Posterior vena cava (tissue), 2 donors: ENCODE measurements at regions not wholly inside any gene's neighbourhood (a gene's known extent, or its start where the extent isn't known, plus 50 kb on each side); places are given as distances from the start of the nearest gene placed in this dataset.
"Not testable (repeated sequence)": the region's sequence is repeated elsewhere in the genome, so short reads cannot be mapped to it uniquely, and the experiment has no call there.

Experiments
- DNase-seq: peaks from one replicate; pipeline ENCODE4 v3.0.0-alpha.2; 2020; ENCODE audit warnings: low spot score
- intact Hi-C, 2 donors: fragments of 100-400 bp; cut with DNase I; formaldehyde crosslinking; loops; one replicate each; pipeline versions ENCODE4 v1.14.1 to v1.14.2; 2022 to 2023
- donor health status: DM: yes; HTN: yes; CAD: no.
- donor health status: DM: yes; HTN: yes; CAD: no.

DNA sequence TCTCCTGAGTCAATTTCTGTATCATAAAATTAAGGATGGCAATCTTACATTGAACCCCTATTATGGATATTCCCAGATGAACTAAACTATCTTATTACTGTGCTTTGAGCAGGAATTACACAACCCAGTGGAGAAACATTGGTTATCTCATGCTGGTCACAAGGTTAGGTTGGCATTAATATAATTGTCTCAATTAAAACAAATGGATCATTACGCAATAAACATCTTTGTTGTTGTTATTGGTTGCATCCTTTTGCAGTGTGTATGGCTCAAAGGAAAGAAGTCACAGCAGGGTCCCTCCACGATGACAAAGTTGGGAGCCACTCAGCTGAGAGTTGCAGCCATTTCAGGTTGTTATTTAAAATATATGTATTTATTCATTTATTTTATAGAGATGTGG is 297.0 kb upstream of the KLF4 start:
- intact Hi-C loops, result no loop called here

GRCh38 chr9:107784235-107784958 is 294.8 kb upstream of the KLF4 start:
- DNase-seq, result no peak
- intact Hi-C loops, result no loop called here

More for the DNA sequence above, 297.0 kb upstream of the KLF4 start:
- no peak for DNase-seq

GRCh38 chr9:107782789-107783188 is 293.2 kb upstream of the KLF4 start:
- no peak for DNase-seq
- intact Hi-C loops, result no loop called here

GRCh38 chr9:107782381-107782780 is 292.8 kb upstream of the KLF4 start:
- intact Hi-C loops, result no loop called here
- no peak for DNase-seq

- intact Hi-C loops, result no loop called here
These were observed 291.4 kb upstream of the KLF4 start for GRCh38 chr9:107780960-107781359.

DNA sequence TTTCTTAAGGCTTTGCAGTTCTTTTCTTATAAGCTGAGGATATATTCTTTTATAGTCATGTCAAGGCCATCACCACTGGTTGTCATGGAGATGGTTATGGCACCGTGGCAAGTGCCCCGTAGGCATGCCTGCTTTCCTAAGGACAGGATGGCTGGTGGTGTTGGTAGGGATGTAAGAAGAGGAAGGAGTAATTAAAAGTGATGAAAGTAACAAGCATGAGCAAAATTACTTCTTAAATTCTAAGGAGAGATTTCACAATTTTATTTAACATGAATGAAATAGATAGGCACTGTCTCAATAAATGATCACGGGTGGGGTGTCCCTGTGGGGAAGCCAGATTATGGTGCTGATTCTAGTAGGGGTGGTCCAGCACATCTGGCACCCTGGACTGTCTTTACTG is 290.2 kb upstream of the KLF4 start:
- intact Hi-C loops, result no loop called here
- DNase-seq, result no peak

More at GRCh38 chr9:107780960-107781359, 291.4 kb upstream of the KLF4 start:
- no peak for DNase-seq

DNA sequence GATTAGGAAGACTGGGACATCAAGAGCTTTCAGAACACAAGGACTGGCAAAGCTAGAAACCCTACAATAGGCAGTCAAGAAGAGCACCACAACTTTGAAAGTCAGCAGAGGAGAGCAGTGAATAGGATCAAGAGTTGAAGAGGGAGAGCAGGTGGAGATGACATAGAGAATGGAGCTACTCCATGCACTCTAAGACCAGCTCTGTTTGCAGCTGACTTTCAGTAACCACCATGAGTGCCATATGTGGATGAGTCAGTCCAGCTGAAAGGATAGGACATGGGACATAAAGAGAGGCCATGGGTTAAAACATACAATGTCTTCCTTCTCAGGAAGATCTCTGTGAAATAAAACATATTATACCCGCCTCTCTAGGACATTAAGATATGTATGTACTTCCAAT is 289.1 kb upstream of the KLF4 start:
- intact Hi-C loops, result no loop called here
- no peak for DNase-seq

DNA sequence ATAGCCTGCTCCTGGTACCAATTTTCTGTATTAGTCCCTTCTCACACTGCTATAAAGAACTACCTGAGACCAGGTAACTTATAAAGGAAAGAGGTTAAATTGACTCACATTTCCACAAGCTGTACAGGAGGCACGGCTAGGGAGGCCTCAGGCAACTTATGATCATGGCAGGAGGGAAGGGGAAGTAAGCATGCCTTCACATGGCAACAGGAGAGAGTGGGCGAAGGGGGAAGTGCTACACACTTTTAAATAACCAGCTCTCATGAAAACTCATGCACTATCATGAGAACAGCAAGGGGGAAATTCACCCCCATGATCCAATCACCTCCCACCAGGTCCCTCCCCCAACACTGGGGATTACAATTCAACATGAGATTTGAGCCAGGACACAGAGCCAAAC is 284.5 kb upstream of the KLF4 start:
- intact Hi-C loops, DNase-seq: not testable (repeated sequence)

DNA sequence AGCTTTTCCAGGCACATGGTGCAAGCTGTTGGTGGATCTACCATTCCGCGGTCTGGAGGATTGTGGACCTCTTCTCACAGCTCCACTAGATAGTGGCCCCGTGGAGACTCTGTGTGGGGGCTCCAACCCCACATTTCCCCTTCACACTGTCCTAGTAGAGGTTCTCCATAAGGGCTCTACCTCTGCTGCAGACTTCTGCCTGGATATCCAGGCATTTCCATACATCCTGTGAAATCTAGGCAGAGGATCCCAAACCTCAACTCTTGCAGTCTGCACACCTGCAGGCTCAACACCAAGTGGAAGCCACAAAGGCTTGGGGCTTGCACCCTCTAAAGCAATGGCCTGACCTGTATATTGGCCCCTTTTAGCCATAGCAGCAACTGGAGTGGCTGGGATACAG is 283.4 kb upstream of the KLF4 start:
- DNase-seq, result no peak
- intact Hi-C loops, result no loop called here

GRCh38 chr9:107770716-107771115 is 281.1 kb upstream of the KLF4 start:
- intact Hi-C loops, result no loop called here
- DNase-seq, result no peak

DNA sequence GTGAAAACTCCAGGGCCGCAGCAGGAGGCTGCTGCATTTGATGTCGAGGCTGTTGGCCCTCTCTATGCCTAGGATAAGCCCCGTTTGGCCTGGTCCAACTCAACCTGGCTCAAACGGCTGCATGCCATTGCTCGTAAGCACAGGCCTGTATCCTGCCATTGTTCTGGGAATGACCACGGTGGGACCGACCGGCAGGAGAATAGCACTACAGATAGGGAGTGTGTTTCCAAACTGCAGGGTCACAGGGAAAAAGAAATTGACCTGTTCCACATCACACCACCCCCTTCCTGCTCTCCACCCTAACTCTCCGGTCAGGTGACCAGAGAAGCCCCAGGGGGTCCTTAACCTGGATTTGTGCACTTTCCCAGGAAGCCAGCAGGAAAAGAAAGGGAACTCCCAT is 278.7 kb upstream of the KLF4 start:
- DNase-seq, result no peak
- intact Hi-C loops, result no loop called here

- DNase-seq, result no peak
- intact Hi-C loops, result no loop called here
These were observed 278.1 kb upstream of the KLF4 start for GRCh38 chr9:107767711-107768110.

DNA sequence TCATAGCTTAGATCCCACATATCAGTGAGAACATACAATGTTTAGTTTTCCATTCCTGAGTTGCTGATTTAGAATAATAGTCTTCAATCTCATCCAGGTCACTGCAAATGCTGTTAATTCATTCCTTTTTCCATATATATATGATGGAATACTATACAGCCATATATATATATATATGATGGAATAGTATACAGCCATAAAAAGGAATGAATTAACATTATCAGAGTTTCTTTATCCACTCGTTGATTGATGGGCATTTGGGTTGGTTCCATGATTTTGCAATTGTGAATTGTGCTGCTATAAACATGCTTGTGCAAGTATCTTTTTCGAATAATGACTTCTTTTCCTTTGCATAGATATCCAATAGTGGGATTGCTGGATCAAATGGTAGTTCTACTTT is 273.9 kb upstream of the KLF4 start:
- DNase-seq, intact Hi-C loops: not testable (repeated sequence)

DNA sequence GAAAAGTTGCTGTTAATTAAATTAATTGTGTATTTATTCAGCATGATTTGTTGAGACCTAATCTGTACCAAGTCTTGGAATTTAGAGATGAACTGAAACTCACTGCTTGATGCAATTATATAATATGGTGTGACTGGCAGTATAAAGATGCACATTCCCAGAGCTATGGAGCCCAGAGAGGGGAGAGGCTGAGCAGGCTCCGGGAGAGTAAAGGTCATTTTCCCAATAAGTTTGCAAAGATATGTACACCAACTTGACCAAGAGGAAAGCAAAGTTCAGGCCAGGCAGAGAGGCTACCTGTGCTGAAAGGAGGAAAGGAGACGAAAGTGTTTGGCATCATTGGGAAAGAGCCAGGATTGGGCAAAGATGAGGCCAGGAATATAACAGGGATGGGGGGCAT is 271.7 kb upstream of the KLF4 start:
- DNase-seq, result no peak
- intact Hi-C loops, result no loop called here

DNA sequence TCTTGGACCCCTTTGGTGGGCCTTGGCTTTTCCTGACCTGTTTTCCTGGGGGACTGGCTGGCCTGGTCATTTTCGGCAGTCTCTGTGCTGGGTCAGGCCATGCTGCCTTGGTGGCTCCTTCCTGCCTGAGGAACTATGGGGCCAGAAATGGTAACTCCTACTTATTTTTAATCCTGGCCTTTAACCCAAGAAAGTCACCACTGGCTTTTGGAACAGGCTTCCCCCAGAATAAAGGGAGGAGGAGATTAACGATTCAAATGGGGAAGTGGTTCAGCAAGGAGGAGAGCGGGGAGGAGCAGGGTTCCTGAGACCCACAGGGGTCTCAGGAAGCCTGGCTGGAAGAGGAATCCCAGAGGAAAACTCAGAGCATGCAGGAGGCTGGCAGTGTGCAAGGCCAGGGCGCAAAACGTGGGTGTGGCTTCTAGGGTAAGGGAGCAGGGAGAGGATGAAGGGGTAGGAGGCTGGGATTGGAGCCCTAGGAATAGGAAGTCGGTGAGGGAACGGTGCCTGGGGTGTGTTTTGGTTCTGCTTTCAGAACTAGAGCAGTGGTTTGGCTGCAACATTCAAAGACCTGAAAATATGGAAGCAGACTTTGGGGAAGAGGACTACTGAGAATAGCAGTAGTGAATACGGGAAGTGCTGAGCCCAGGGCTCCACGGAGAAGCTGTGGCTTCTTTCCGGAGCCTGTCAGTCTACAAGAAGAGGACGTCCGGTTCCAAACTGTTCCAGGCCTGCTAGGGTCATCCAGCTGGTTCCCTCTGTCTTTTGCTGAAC is 271.1 kb upstream of the KLF4 start:
- intact Hi-C loops, result no loop called here
- no peak for DNase-seq

DNA sequence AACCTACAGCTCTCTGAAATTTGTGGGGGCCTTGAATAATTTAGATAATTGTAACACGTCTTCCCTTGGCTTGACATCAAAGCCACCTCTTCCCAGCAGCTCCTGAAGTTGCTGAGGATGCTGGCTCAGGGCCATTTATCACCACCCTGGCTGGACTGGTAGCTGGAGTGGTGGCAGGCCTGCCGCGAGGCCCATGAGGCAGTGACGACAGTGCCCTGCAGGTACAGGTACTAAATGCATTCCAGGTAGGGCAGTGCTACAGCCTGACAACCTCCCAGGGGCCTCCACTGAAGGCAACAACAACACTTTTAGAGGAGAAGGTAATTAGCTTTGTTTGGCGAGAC is 270.2 kb upstream of the KLF4 start:
- intact Hi-C loops, result no loop called here

DNA sequence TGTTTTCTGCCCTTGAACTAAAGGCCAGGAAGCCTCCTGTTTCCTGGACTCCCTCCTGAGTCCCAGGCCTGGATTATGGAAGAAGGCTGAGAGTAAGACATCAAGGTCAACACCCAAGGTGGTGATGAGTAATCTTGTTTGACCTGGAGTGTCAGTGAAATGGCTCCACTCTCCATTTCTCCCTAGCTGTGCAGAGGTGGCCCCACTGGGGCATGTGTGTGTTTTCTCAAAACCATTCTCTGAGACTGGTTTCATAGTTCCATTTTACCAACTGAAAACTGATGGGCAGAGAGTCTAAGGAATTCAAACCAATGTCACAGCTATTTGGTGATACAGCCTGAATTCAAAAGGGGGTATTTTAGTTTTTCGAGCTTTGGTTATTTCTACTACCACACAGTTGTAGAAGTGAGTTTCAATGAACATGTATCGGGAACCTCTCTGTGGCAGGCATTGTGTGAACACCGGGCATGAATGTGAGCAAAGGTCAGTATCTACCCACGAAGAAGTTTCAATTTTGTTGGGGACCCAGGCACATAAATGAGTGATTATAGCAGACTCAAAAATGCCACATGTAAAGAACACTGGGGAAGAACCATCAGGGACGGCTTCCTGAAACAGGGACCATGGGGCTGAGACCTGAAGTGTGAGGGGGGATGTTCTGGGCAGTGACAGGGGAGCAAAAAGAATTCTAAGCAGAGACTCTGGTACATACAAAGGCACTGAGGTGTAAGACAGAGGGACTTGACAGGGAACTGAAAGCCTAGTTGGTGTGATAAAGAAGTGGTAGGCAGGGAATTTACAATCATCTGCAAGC is 269.6 kb upstream of the KLF4 start:
- intact Hi-C loops, result no loop called here
- DNase-seq, result no peak

More for the DNA sequence above, 270.2 kb upstream of the KLF4 start:
- no peak for DNase-seq

DNA sequence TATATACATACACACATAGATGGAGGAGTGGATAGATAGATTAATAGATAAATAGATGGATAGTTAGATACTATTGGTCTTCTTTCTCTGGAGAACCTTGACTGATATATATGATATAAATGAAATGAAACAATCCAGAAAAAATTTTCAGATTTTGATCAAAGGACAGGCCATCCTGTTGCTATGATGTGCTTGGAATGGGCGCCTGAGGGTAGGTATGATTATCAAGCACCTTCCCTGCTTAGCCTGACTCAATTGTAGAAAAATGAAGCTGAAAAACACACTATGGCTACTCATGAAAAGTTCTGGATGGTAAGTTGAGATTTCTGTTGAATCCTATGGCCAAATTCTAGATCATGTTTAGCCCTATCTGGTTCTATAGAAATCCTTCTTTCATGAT is 266.5 kb upstream of the KLF4 start:
- intact Hi-C loops, result no loop called here

GRCh38 chr9:107755246-107755645 is 265.7 kb upstream of the KLF4 start:
- no peak for DNase-seq
- intact Hi-C loops, result no loop called here

More for the DNA sequence above, 266.5 kb upstream of the KLF4 start:
- DNase-seq, result no peak

DNA sequence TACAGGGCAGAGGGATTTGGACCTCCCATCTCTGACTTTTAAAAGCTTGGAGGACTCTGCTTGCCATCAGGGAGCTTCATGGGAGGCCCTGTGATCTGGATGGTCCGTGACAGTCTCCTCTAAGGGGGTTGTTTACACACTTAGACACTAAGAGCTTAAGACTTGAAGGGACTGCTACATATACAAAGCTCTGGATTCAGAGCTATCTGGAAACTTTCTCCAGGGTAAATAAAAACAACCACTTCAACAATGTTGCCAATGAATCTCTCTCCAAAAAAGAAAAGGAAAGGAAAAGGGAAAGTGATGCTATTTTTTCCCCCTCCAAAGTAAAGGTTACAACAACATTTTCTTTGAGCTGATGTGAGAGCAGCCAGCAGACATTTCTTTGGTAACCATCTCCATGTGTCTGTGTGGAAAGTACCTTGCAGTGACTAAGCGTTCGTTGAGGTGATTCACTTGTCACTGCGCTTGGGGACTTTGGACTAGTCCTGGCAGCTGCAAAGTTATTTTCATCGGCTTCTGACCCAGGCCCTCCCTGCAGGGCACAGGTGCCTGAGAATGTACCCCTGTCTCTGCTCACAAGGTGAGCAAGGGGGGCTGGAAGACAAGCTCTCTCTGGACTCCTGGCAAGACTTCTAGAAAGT is 262.1 kb upstream of the KLF4 start:
- intact Hi-C loops, result no loop called here
- DNase-seq, result no peak
